ENCODE measurements at regions not wholly inside any gene's neighbourhood (a gene's known extent, or its start where the extent isn't known, plus 50 kb on each side); places are given as distances from the start of the nearest gene placed in this dataset.
"Not testable (repeated sequence)": the region's sequence is repeated elsewhere in the genome, so short reads cannot be mapped to it uniquely, and the experiment has no call there.

DNA sequence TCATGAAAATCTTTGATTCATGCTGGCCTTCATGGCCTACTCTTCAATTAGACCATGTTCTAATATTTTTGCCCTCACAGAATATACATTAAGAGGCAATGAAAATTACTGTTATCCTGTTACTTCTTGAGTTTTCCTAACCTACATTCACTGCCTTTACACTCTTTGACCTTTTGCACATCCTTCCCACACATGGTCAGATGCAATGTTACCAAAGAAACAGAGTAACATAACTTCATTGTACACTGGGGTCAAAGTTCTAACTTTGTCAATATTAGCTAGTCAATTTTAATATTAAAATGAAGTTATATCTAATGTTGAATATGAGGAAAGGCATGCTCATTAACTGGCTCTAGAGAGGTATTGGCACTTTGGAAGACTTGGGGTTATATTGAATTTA is 284.8 kb downstream of the TEX13C start:
- no peaks in the 10 kb centered on the region for H3K4me1 ChIP-seq (ENCODE audit: control insufficient read depth, insufficient read depth, low read length, poor library complexity, severe bottlenecking)
- H3K9me3 ChIP-seq (ENCODE audit: control insufficient read depth, low read length), result no peaks in the 10 kb centered on the region

DNA sequence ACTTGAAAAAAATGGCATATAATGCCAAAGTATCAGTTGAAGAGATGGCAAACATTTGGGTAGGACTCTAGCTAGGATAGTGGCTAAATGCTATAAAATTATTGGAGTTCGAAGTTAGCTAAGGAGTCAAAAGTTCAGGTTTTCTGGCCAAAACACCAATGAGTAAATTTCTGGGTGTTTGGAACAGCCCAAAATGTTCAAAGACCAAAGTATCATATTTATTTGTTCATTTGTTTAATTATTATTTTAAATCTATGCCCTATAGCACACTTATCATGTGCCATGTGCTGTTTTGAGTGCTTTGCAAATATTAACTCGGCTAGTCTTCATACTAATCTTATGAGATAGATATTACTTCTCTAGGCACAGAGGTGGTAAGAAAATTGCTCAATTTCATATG is 285.5 kb downstream of the TEX13C start:
- WGBS, 2 experiments (ENCODE audit: insufficient coverage in 2 of 2), result no CpG with 5 or more reads among the region's 2 CpGs
- no peaks in the 10 kb centered on the region for H3K9me3 ChIP-seq (ENCODE audit: control insufficient read depth, low read length)
- H3K36me3 ChIP-seq (ENCODE audit: control insufficient read depth, insufficient read depth, low read length), result no peaks in the 10 kb centered on the region
- H3K27ac ChIP-seq (ENCODE audit: low read depth, low read length, severe bottlenecking), result no peak overlapping the region
- no peaks in the 10 kb centered on the region for H3K4me1 ChIP-seq (ENCODE audit: control insufficient read depth, insufficient read depth, low read length, poor library complexity, severe bottlenecking)
- no peak overlapping the region for H3K4me3 ChIP-seq (ENCODE audit: extremely low read depth, insufficient read depth, low read length, poor library complexity, severe bottlenecking)

More for the DNA sequence above, 284.8 kb downstream of the TEX13C start:
- H3K4me3 ChIP-seq (ENCODE audit: extremely low read depth, insufficient read depth, low read length, poor library complexity, severe bottlenecking), result no peak overlapping the region
- H3K36me3 ChIP-seq (ENCODE audit: control insufficient read depth, insufficient read depth, low read length), result no peaks in the 10 kb centered on the region
- no peak overlapping the region for H3K27ac ChIP-seq (ENCODE audit: low read depth, low read length, severe bottlenecking)

DNA sequence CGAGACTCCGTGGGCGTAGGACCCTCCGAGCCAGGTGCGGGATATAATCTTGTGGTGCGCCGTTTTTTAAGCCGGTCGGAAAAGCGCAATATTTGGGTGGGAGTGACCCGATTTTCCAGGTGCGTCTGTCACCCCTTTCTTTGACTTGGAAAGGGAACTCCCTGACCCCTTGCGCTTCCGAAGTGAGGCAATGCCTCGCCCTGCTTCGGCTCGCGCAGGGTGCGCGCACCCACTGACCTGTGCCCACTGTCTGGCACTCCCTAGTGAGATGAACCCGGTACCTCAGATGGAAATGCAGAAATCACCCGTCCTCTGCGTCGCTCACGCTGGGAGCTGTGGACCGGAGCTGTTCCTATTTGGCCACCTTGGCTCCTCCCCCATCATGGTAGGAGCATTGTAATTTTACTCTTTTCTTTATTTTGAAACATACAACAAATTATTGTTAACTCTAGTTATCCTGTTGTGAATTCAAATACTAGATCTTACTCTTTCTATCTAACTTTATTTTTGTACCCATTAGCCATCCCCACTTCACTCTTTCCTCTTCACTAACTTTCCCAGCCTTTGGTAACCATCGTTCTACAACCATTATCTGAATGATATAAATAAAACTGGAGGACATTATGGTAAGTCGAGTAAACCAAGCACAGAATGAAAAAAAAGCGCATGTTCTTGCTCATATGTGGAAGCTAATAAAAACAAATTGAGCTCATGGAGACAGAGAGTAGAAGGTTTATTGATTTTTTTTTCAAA is 295.1 kb downstream of the TEX13C start:
- not testable (repeated sequence) for H3K9me3 ChIP-seq (ENCODE audit: control insufficient read depth, low read length); H3K36me3 ChIP-seq (ENCODE audit: control insufficient read depth, insufficient read depth, low read length); H3K4me1 ChIP-seq (ENCODE audit: control insufficient read depth, insufficient read depth, low read length, poor library complexity, severe bottlenecking); H3K4me3 ChIP-seq (ENCODE audit: extremely low read depth, insufficient read depth, low read length, poor library complexity, severe bottlenecking); H3K27ac ChIP-seq (ENCODE audit: low read depth, low read length, severe bottlenecking)
- no CpG with 5 or more reads among the region's 29 CpGs for WGBS, 2 experiments (ENCODE audit: insufficient coverage in 2 of 2)

DNA sequence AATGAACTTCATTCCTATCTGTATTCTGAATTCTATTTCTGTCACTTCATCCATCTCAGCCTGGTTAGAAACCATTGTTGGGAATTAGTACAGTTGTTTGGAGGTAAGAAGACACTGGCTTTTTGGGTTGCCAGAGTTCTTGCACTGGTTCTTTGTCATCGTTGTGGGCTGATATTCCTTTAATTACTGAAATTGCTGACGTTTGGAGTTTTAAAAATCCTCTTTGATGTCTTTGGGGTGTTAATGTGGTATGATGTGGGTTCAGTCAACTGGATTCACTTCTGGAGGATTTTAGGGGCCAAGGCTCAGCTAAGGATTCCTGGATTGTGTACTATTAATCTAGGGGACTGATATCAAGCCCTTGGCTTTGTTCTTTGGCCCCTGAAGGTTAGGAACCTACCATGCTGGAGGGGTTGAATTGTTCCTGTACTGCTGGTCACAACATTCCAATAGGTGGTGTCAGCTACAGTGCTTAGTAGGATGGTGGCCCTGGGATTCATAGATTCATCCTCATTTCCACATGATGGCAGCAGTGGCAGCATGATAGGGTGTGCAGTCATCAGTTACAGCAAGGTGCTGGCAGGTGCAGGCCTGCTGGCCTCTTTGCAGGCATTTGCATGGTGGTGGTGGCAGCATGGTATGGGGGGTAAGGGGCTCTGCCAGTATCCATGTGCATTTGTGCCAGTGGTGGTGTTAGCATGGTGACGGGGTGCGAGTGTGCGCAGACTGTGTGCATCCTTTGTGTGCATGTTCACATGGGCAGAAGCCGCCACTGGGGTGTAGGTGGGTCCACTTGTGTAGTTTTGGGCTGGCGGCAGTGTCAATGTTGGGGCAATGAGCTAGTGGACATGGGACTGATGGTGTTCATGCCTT is 301.3 kb downstream of the TEX13C start:
- H3K9me3 ChIP-seq (ENCODE audit: control insufficient read depth, low read length), result no peaks in the 10 kb centered on the region
- no peaks in the 10 kb centered on the region for H3K4me1 ChIP-seq (ENCODE audit: control insufficient read depth, insufficient read depth, low read length, poor library complexity, severe bottlenecking)
- H3K4me3 ChIP-seq (ENCODE audit: extremely low read depth, insufficient read depth, low read length, poor library complexity, severe bottlenecking), result no peak overlapping the region
- H3K36me3 ChIP-seq (ENCODE audit: control insufficient read depth, insufficient read depth, low read length), result no peaks in the 10 kb centered on the region
- WGBS, 2 experiments (ENCODE audit: insufficient coverage in 2 of 2), result 100% methylated on average over 1 to 5 of the region's 7 CpGs
- H3K27ac ChIP-seq (ENCODE audit: low read depth, low read length, severe bottlenecking), result no peak overlapping the region

DNA sequence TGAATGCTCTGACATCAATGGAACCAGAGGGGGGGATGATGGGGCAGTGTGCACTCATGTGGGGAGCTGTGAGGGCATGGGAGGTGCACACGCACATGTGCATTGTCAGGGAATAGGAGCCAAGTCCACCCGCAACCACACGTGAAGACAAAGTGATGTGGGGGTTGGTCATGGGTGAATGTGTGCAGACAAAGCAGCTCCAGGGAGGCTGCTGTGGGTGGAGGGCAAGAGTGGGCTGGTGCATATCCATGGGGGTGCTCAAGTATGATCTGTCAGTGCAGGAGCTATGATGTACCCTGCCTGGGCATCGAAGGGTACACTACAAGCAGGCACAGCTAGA is 301.9 kb downstream of the TEX13C start:
- H3K4me1 ChIP-seq (ENCODE audit: control insufficient read depth, insufficient read depth, low read length, poor library complexity, severe bottlenecking), result no peaks in the 10 kb centered on the region
- no peak overlapping the region for H3K4me3 ChIP-seq (ENCODE audit: extremely low read depth, insufficient read depth, low read length, poor library complexity, severe bottlenecking)

DNA sequence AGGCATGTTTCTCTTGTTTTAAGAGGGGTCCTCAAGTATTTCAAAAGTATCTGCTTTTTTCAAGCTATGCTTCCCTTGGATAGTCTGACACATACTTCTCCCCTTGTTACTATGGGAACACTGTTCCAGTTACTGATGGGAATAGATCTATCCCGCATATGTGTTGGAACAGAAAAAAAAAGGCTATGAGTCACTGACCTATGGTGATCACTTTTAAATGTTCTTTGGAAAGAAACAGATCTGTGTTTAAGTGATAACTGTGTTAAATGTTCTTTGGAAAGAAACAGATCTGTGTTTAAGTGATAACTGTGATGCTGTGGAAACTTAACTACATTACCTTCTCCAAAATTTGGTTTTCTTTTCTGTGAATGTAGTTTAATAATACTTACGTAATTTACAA is 303.2 kb downstream of the TEX13C start:
- Histone ChIP-seq H3K4me3 (ENCODE audit: extremely low read depth, insufficient read depth, low read length, poor library complexity, severe bottlenecking) (no peak overlapping the region), H3K27ac (ENCODE audit: low read depth, low read length, severe bottlenecking) (no peak overlapping the region), H3K9me3 (ENCODE audit: control insufficient read depth, low read length) (no peaks in the 10 kb centered on the region), H3K4me1 (ENCODE audit: control insufficient read depth, insufficient read depth, low read length, poor library complexity, severe bottlenecking) (no peaks in the 10 kb centered on the region), H3K36me3 (ENCODE audit: control insufficient read depth, insufficient read depth, low read length) (no peaks in the 10 kb centered on the region)
- no CpG with 5 or more reads among the region's 2 CpGs for WGBS, 2 experiments (ENCODE audit: insufficient coverage in 2 of 2)

More for the DNA sequence above, 301.9 kb downstream of the TEX13C start:
- WGBS, 2 experiments (ENCODE audit: insufficient coverage in 2 of 2), result 100% methylated on average over 1 of the region's 4 CpGs; no CpG with 5 or more reads in 1 of the 2 experiments
- Histone ChIP-seq H3K9me3 (ENCODE audit: control insufficient read depth, low read length) (no peaks in the 10 kb centered on the region), H3K27ac (ENCODE audit: low read depth, low read length, severe bottlenecking) (no peak overlapping the region), H3K36me3 (ENCODE audit: control insufficient read depth, insufficient read depth, low read length) (no peaks in the 10 kb centered on the region)

DNA sequence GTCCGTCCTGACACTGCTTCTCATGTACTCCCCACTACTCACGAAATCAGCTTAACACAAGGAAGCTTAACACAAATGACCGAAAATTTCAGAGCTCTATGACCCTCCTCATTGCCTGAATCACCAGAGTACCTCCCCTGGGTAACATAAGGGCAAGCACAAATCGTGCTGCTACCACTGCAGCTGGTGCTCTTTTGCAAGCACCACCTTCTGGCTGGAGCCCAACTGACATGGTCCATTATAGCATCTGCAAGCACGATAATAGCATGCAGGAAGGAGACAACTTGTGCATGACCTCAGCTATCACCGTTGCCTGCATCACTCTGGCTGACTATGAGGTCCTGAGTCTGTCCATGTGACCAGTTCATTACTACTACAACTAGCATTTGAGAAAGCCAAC is 308.0 kb downstream of the TEX13C start:
- H3K4me1 ChIP-seq (ENCODE audit: control insufficient read depth, insufficient read depth, low read length, poor library complexity, severe bottlenecking), result no peaks in the 10 kb centered on the region
- H3K9me3 ChIP-seq (ENCODE audit: control insufficient read depth, low read length), result no peaks in the 10 kb centered on the region
- 84 to 93% methylated on average over 2 to 5 of the region's 6 CpGs for WGBS, 2 experiments (ENCODE audit: insufficient coverage in 2 of 2)
- no peak overlapping the region for H3K27ac ChIP-seq (ENCODE audit: low read depth, low read length, severe bottlenecking)
- H3K36me3 ChIP-seq (ENCODE audit: control insufficient read depth, insufficient read depth, low read length), result no peaks in the 10 kb centered on the region
- no peak overlapping the region for H3K4me3 ChIP-seq (ENCODE audit: extremely low read depth, insufficient read depth, low read length, poor library complexity, severe bottlenecking)

DNA sequence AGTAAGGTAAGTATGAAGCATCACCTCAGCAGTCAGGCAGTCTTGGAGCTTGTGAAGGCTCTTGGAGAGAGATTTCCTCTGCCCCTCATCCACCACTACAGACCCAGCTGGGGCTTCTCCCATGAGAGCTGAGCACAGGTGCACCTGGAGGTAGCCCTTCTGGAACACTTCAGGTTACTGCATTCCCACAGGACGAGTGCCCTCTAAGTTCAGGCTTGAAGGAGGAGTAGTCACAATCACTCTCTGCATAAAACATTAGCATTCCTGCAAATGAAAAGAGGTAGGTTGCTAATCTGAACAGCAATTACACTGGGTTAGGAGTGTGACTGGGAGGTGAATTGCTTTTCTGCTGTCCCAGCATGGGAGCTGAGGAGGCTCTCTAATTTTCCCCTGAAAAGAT is 308.8 kb downstream of the TEX13C start:
- H3K36me3 ChIP-seq (ENCODE audit: control insufficient read depth, insufficient read depth, low read length), result no peaks in the 10 kb centered on the region
- H3K27ac ChIP-seq (ENCODE audit: low read depth, low read length, severe bottlenecking), result no peak overlapping the region
- no CpG with 5 or more reads among the region's 1 CpG for WGBS, 2 experiments (ENCODE audit: insufficient coverage in 2 of 2)
- H3K4me1 ChIP-seq (ENCODE audit: control insufficient read depth, insufficient read depth, low read length, poor library complexity, severe bottlenecking), result no peaks in the 10 kb centered on the region
- H3K9me3 ChIP-seq (ENCODE audit: control insufficient read depth, low read length), result no peaks in the 10 kb centered on the region
- no peak overlapping the region for H3K4me3 ChIP-seq (ENCODE audit: extremely low read depth, insufficient read depth, low read length, poor library complexity, severe bottlenecking)

DNA sequence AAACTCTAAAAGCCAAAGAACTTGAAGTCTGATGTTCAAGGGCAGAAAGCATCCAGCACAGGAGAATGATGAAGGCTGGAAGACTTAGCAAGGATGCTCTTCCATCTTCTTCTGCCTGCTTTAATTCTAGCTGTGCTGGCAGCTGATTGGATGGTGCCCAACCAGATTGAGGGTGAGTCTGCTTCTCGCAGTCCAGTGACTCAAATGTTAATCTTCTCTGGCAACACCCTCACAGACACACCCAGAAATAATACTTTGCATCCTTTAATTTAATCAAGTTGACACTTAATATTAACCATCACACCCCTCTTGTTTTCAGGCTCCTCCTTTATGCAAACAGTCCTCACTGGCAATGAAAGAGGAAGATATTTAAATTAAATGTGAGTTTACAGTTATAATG is 321.7 kb downstream of the TEX13C start:
- Histone ChIP-seq H3K4me3 (ENCODE audit: extremely low read depth, insufficient read depth, low read length, poor library complexity, severe bottlenecking) (no peak overlapping the region), H3K9me3 (ENCODE audit: control insufficient read depth, low read length) (no peaks in the 10 kb centered on the region), H3K27ac (ENCODE audit: low read depth, low read length, severe bottlenecking) (no peak overlapping the region), H3K36me3 (ENCODE audit: control insufficient read depth, insufficient read depth, low read length) (no peaks in the 10 kb centered on the region), H3K4me1 (ENCODE audit: control insufficient read depth, insufficient read depth, low read length, poor library complexity, severe bottlenecking) (no peaks in the 10 kb centered on the region)
- 83% methylated on average over 1 of the region's 1 CpG; no CpG with 5 or more reads in 1 of the 2 experiments for WGBS, 2 experiments (ENCODE audit: insufficient coverage in 2 of 2)

DNA sequence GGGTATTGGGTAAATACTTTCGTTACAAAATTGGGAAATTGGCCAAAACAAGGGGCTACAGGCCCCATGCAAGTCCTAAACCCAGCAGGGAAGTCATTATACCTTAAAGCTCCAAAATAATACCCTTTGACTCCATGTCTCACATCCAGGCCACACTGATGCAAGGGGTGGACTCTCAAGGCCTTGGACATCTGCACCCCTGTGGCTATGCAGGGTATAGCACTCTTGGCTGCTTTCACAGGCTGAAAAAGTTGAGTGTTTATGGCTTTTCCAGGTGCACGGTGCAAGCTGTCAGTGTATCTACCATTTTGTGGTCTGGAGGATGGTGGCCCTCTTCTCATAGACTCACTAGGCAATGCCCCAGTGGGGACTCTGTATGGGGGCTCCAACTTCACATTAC is 326.5 kb downstream of the TEX13C start:
- no CpG with 5 or more reads among the region's 2 CpGs for WGBS, 2 experiments (ENCODE audit: insufficient coverage in 2 of 2)
- no peaks in the 10 kb centered on the region for H3K36me3 ChIP-seq (ENCODE audit: control insufficient read depth, insufficient read depth, low read length)
- H3K27ac ChIP-seq (ENCODE audit: low read depth, low read length, severe bottlenecking), result no peak overlapping the region
- H3K4me1 ChIP-seq (ENCODE audit: control insufficient read depth, insufficient read depth, low read length, poor library complexity, severe bottlenecking), result no peaks in the 10 kb centered on the region
- H3K4me3 ChIP-seq (ENCODE audit: extremely low read depth, insufficient read depth, low read length, poor library complexity, severe bottlenecking), result no peak overlapping the region
- no peaks in the 10 kb centered on the region for H3K9me3 ChIP-seq (ENCODE audit: control insufficient read depth, low read length)

DNA sequence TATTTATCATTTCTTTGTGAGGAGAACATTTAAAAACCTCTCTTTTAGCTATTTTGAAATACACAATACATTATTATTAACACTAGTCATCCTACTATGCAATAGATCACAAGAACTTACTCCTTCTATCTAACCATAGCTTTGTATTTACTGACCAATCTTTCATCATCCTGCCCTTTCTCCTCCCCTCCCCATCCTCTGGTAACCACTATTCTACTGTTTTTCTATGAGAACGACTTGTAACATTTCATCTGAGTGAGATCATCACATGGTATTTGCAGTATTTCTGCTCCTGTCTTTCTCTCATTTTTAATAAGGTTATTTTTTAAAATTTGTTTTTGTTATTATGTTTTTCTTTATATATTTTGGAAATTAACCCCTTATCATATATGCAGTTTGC is 331.8 kb downstream of the TEX13C start:
- no CpG with 5 or more reads among the region's 1 CpG for WGBS, 2 experiments (ENCODE audit: insufficient coverage in 2 of 2)
- Histone ChIP-seq H3K9me3 (ENCODE audit: control insufficient read depth, low read length) (no peaks in the 10 kb centered on the region), H3K4me1 (ENCODE audit: control insufficient read depth, insufficient read depth, low read length, poor library complexity, severe bottlenecking) (no peaks in the 10 kb centered on the region), H3K4me3 (ENCODE audit: extremely low read depth, insufficient read depth, low read length, poor library complexity, severe bottlenecking) (no peak overlapping the region), H3K36me3 (ENCODE audit: control insufficient read depth, insufficient read depth, low read length) (no peaks in the 10 kb centered on the region), H3K27ac (ENCODE audit: low read depth, low read length, severe bottlenecking) (no peak overlapping the region)

Data from mesodermal cell (in vitro differentiated cells).